H9 (cell line): ENCODE measurements at regions not wholly inside any gene's neighbourhood (a gene's known extent, or its start where the extent isn't known, plus 50 kb on each side); places are given as distances from the start of the nearest gene placed in this dataset.

Experiments used
- DNase-seq: peaks from one replicate; pipeline ENCODE4 v3.0.0-alpha.2; 2017
- H2AFZ ChIP-seq: one replicate; pipeline ENCODE4 v1.6.1; 2013; ENCODE audit warnings: mild to moderate bottlenecking, low read length, control low read depth, moderate library complexity
- H2AK5ac ChIP-seq: 2 replicates; pipeline ENCODE4 v1.6.1; 2013; ENCODE audit warnings: low read length, control low read depth, mixed read lengths; ENCODE audit not compliant: insufficient read length
- H2BK120ac ChIP-seq: one replicate; pipeline ENCODE4 v1.6.1; 2013; ENCODE audit warnings: low read depth, mild to moderate bottlenecking, low read length, control low read depth, inconsistent platforms; ENCODE audit not compliant: poor library complexity, severe bottlenecking
- H2BK12ac ChIP-seq: 2 replicates; pipeline ENCODE4 v1.6.1; 2013; ENCODE audit warnings: low read length, control low read depth, mixed read lengths, low read depth; ENCODE audit not compliant: insufficient read length
- H2BK15ac ChIP-seq: 2 replicates; pipeline ENCODE4 v1.6.1; 2013; ENCODE audit warnings: low read depth, low read length, control low read depth
- H2BK20ac ChIP-seq: one replicate; pipeline ENCODE4 v1.6.1; 2013; ENCODE audit warnings: low read depth, mild to moderate bottlenecking, low read length, control low read depth, inconsistent platforms; ENCODE audit not compliant: poor library complexity, severe bottlenecking
- H2BK5ac ChIP-seq: 2 replicates; pipeline ENCODE4 v1.6.1; 2013; ENCODE audit warnings: low read length, control low read depth, mixed read lengths; ENCODE audit not compliant: insufficient read length
- H3K14ac ChIP-seq: 2 replicates; pipeline ENCODE4 v1.6.1; 2013; ENCODE audit warnings: low read length, control low read depth; ENCODE audit not compliant: insufficient read depth
- H3K18ac ChIP-seq: 2 replicates; pipeline ENCODE4 v1.6.1; 2013; ENCODE audit warnings: low read depth, mild to moderate bottlenecking, mixed read lengths, low read length, control low read depth; ENCODE audit not compliant: insufficient read length
- H3K23ac ChIP-seq: 2 replicates; pipeline ENCODE4 v1.6.1; 2013; ENCODE audit warnings: low read length, control low read depth, mixed read lengths, low read depth; ENCODE audit not compliant: insufficient read length
- H3K23me2 ChIP-seq: 2 replicates; pipeline ENCODE4 v1.6.1; 2013; ENCODE audit warnings: low read depth, mild to moderate bottlenecking, mixed read lengths, low read length, control low read depth; ENCODE audit not compliant: insufficient read length, poor library complexity, severe bottlenecking
- H3K27ac ChIP-seq: 2 replicates; pipeline ENCODE4 v1.5.1; 2013; ENCODE audit warnings: low read length, control low read depth, mixed read lengths, low read depth; ENCODE audit not compliant: insufficient read length
- H3K27me3 ChIP-seq: 2 replicates; pipeline ENCODE4 v1.6.1; 2013; ENCODE audit warnings: low read length, control low read depth, inconsistent platforms; ENCODE audit not compliant: insufficient read depth
- H3K4ac ChIP-seq: 2 replicates; pipeline ENCODE4 v1.6.1; 2013; ENCODE audit warnings: low read depth, mild to moderate bottlenecking, control low read depth, inconsistent platforms, low read length, moderate library complexity
- H3K4me1 ChIP-seq: 2 replicates; pipeline ENCODE4 v1.6.1; 2013; ENCODE audit warnings: low read length, control low read depth, inconsistent platforms; ENCODE audit not compliant: insufficient read depth
- H3K4me2 ChIP-seq: 2 replicates; pipeline ENCODE4 v1.6.1; 2013; ENCODE audit warnings: low read length, control low read depth, mixed read lengths; ENCODE audit not compliant: insufficient read length, insufficient read depth
- H3K56ac ChIP-seq: 2 replicates; pipeline ENCODE4 v1.6.1; 2013; ENCODE audit warnings: low read depth, mild to moderate bottlenecking, mixed read lengths, low read length, control low read depth; ENCODE audit not compliant: insufficient read length
- H3K79me1 ChIP-seq: 2 replicates; pipeline ENCODE4 v1.6.1; 2013; ENCODE audit warnings: low read depth, mild to moderate bottlenecking, moderate library complexity, low read length, control low read depth, inconsistent platforms; ENCODE audit not compliant: insufficient read depth, poor library complexity, severe bottlenecking
- H3K79me2 ChIP-seq: 2 replicates; pipeline ENCODE4 v1.6.1; 2013; ENCODE audit warnings: low read length, control low read depth, inconsistent platforms; ENCODE audit not compliant: insufficient read depth
- H3K9ac ChIP-seq: 2 replicates; pipeline ENCODE4 v1.6.1; 2013; ENCODE audit warnings: low read length, control low read depth, mixed read lengths; ENCODE audit not compliant: insufficient read length; ENCODE audit errors: extremely low read depth
- H3K9me3 ChIP-seq: one replicate; pipeline ENCODE4 v1.6.1; 2013; ENCODE audit warnings: low read depth, low read length, inconsistent platforms; ENCODE audit not compliant: control insufficient read depth
- H3T11ph ChIP-seq: one replicate; pipeline ENCODE4 v1.6.1; 2013; ENCODE audit warnings: mild to moderate bottlenecking, low read length, control low read depth, inconsistent platforms
- H4K20me1 ChIP-seq: one replicate; pipeline ENCODE4 v1.6.1; 2013; ENCODE audit not compliant: control insufficient read depth, insufficient read length, insufficient read depth
- H4K5ac ChIP-seq: 2 replicates; pipeline ENCODE4 v1.6.1; 2013; ENCODE audit warnings: low read depth, mild to moderate bottlenecking, mixed read lengths, low read length, control low read depth; ENCODE audit not compliant: insufficient read length
- H4K8ac ChIP-seq: replicated peaks from 2 replicates; pipeline ENCODE4 v1.6.1; 2013; ENCODE audit warnings: low read length, control low read depth, mixed read lengths, low read depth; ENCODE audit not compliant: insufficient read length
- H4K91ac ChIP-seq: 2 replicates; pipeline ENCODE4 v1.6.1; 2013; ENCODE audit warnings: low read depth, mild to moderate bottlenecking, moderate library complexity, mixed read lengths, low read length, control low read depth; ENCODE audit not compliant: insufficient read length
- H3K27ac Mint-ChIP-seq, 3 experiments: 2 replicates in 2 of 3; 3 replicates in 1 of 3; pipeline ENCODE4 v1.8.0; 2020 to 2021; ENCODE audit warnings: mixed read lengths in 3 of 3, mild to moderate bottlenecking in 1 of 3, moderate library complexity in 1 of 3
- H3K27me3 Mint-ChIP-seq: 2 replicates; pipeline ENCODE4 v1.8.0; 2021; ENCODE audit warnings: low read depth, mild to moderate bottlenecking, moderate library complexity, mixed read lengths
- H3K36me3 Mint-ChIP-seq, 3 experiments: 2 replicates in 2 of 3; 3 replicates in 1 of 3; pipeline ENCODE4 v1.8.0; 2020 to 2021; ENCODE audit warnings: low read depth in 3 of 3, mixed read lengths in 3 of 3; ENCODE audit not compliant: insufficient read depth in 1 of 3
- H3K4me1 Mint-ChIP-seq, 2 experiments: 2 replicates each; pipeline ENCODE4 v1.8.0; 2020; ENCODE audit warnings: mixed read lengths in 2 of 2
- H3K4me3 Mint-ChIP-seq, 2 experiments: 2 replicates in 1 of 2; 3 replicates in 1 of 2; pipeline ENCODE4 v1.8.0; 2020 to 2021; ENCODE audit warnings: mild to moderate bottlenecking in 2 of 2, mixed read lengths in 2 of 2, moderate library complexity in 1 of 2
- H3K9me3 Mint-ChIP-seq, 2 experiments: 2 replicates in 1 of 2; 3 replicates in 1 of 2; pipeline ENCODE4 v1.8.0; 2020; ENCODE audit warnings: mild to moderate bottlenecking in 2 of 2, mixed read lengths in 2 of 2, moderate library complexity in 1 of 2
- WGBS: extraction: QIAGEN DNeasy Blood & Tissue Kit; methylation state at CpG from one replicate; pipeline ENCODE4 v1.1.7; 2013; ENCODE audit warnings: missing lambda C conversion rate, low lambda C conversion rate, mixed read lengths; ENCODE audit not compliant: insufficient read length; ENCODE audit errors: extremely low coverage; 5-methylcytosine and 5-hydroxymethylcytosine counted together
- TF ChIP-seq, protein P1 (sequence below): fragments of 200-600 bp; sonication (generic); conservative IDR thresholded peaks from 3 replicates; pipeline ENCODE4 v1.8.0; 2021; ENCODE audit warnings: antibody characterized with exemption, mild to moderate bottlenecking

- Histone ChIP-seq H3K4me2 (no peak overlapping the region), H4K5ac (no peak overlapping the region), H2BK120ac (no peak overlapping the region), H4K20me1 (no peaks in the 10 kb centered on the region), H3K4me1 (peaks cover 2% of the 10 kb centered on the region; the same call in 1 of the 2 replicates), H3K79me1 (no peaks in the 10 kb centered on the region), H3T11ph (no peak overlapping the region), H3K18ac (no peak overlapping the region), H3K56ac (no peak overlapping the region), H3K23me2 (no peaks in the 10 kb centered on the region), H3K4ac (no peak overlapping the region), H3K9me3 (no peaks in the 10 kb centered on the region), H2BK20ac (no peak overlapping the region), H4K8ac (no peak overlapping the region), H3K14ac (no peak overlapping the region), H3K27me3 (no peaks in the 10 kb centered on the region), H4K91ac (no peak overlapping the region), H2AK5ac (no peak overlapping the region), H3K23ac (no peak overlapping the region), H2BK5ac (no peak overlapping the region), H3K9ac (no peak overlapping the region), H2BK15ac (no peak overlapping the region), H2BK12ac (no peak overlapping the region), H3K79me2 (no peaks in the 10 kb centered on the region), H3K27ac (no peak overlapping the region), H2AFZ (no peak overlapping the region)
- TF ChIP-seq, protein P1, sequence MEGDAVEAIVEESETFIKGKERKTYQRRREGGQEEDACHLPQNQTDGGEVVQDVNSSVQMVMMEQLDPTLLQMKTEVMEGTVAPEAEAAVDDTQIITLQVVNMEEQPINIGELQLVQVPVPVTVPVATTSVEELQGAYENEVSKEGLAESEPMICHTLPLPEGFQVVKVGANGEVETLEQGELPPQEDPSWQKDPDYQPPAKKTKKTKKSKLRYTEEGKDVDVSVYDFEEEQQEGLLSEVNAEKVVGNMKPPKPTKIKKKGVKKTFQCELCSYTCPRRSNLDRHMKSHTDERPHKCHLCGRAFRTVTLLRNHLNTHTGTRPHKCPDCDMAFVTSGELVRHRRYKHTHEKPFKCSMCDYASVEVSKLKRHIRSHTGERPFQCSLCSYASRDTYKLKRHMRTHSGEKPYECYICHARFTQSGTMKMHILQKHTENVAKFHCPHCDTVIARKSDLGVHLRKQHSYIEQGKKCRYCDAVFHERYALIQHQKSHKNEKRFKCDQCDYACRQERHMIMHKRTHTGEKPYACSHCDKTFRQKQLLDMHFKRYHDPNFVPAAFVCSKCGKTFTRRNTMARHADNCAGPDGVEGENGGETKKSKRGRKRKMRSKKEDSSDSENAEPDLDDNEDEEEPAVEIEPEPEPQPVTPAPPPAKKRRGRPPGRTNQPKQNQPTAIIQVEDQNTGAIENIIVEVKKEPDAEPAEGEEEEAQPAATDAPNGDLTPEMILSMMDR, result no peak
- Mint-ChIP-seq H3K4me3 (no peak overlapping the region), H3K27ac (no peak overlapping the region), H3K4me1 (peaks cover 23 to 34% of the 10 kb centered on the region in 2 experiments), H3K9me3 (no peaks in the 10 kb centered on the region; a peak in 1 of 5 replicates), H3K27me3 (peaks cover 19% of the 10 kb centered on the region), H3K36me3 (no peaks in the 10 kb centered on the region)
- DNase-seq, result no peak
- no CpG with 5 or more reads among the region's 1 CpG for WGBS
These were observed 139.8 kb upstream of the DLX2 start for GRCh38 chr2:172242471-172242870.
